ENCODE measurements at regions not wholly inside any gene's neighbourhood (a gene's known extent, or its start where the extent isn't known, plus 50 kb on each side); places are given as distances from the start of the nearest gene placed in this dataset.

- no peak for TF ChIP-seq CTCF (IDR thresholded peaks at IDR 0.05)
- Histone ChIP-seq H3K27me3 (no peaks in the 10 kb centered on the region), H3K27ac (no peak overlapping the region), H3K36me3 (no peaks in the 10 kb centered on the region), H3K4me3 (no peak overlapping the region), H3K4me1 (no peaks in the 10 kb centered on the region), H3K9me3 (no peaks in the 10 kb centered on the region)
- ATAC-seq, result no peak
- WGBS, 2 donors, result 20 to 61% methylated on average over 1 of the region's 1 CpG
- FAIRE-seq, result no peak
- no peak for DNase-seq
- intact Hi-C loops (cut with DNase I), result no loop called here
Measured at GRCh38 chr9:12094046-12094445, 599.1 kb upstream of the TYRP1 start.

GRCh38 chr9:12095931-12096330, 597.3 kb upstream of the TYRP1 start:
- ATAC-seq (no peak), DNase-seq (no peak), FAIRE-seq (no peak)
- H3K9me3 ChIP-seq, result no peaks in the 10 kb centered on the region
- no peak overlapping the region for H3K27ac ChIP-seq
- H3K4me3 ChIP-seq, result no peak overlapping the region
- no peaks in the 10 kb centered on the region for H3K36me3 ChIP-seq
- 65 to 70% methylated on average over 4 of the region's 4 CpGs for WGBS, 2 donors
- intact Hi-C loops (cut with DNase I), result no loop called here
- TF ChIP-seq CTCF (IDR thresholded peaks at IDR 0.05), result no peak
- no peaks in the 10 kb centered on the region for H3K4me1 ChIP-seq
- H3K27me3 ChIP-seq, result no peaks in the 10 kb centered on the region

GRCh38 chr9:12133416-12133815, 559.8 kb upstream of the TYRP1 start:
- Histone ChIP-seq H3K27me3 (no peaks in the 10 kb centered on the region), H3K9me3 (no peaks in the 10 kb centered on the region), H3K4me3 (no peak overlapping the region), H3K27ac (no peak overlapping the region), H3K4me1 (no peaks in the 10 kb centered on the region), H3K36me3 (no peaks in the 10 kb centered on the region)
- intact Hi-C loops (cut with DNase I), result no loop called here
- 52 to 60% methylated on average over 2 of the region's 2 CpGs for WGBS, 2 donors
- no peak for ATAC-seq
- FAIRE-seq, result no peak
- no peak for DNase-seq
- no peak for TF ChIP-seq CTCF (IDR thresholded peaks at IDR 0.05)

- Histone ChIP-seq H3K36me3 (no peaks in the 10 kb centered on the region), H3K9me3 (no peaks in the 10 kb centered on the region), H3K27ac (no peak overlapping the region), H3K4me1 (no peaks in the 10 kb centered on the region), H3K27me3 (no peaks in the 10 kb centered on the region), H3K4me3 (no peak overlapping the region)
- intact Hi-C loops (cut with DNase I), result no loop called here
- FAIRE-seq, result no peak
- WGBS, 2 donors, result 33 to 53% methylated on average over 2 of the region's 2 CpGs
- DNase-seq, result no peak
- ATAC-seq, result no peak
- no peak for TF ChIP-seq CTCF (IDR thresholded peaks at IDR 0.05)
Measured at GRCh38 chr9:12141422-12141821, 551.8 kb upstream of the TYRP1 start.

GRCh38 chr9:12155401-12156134, 537.6 kb upstream of the TYRP1 start:
- no peak for FAIRE-seq

More at GRCh38 chr9:12155401-12156134, 537.6 kb upstream of the TYRP1 start:
- intact Hi-C loops (cut with DNase I), result no loop called here
- no peak for TF ChIP-seq CTCF (IDR thresholded peaks at IDR 0.05)
- no peaks in the 10 kb centered on the region for H3K9me3 ChIP-seq
- no peak for DNase-seq
- H3K36me3 ChIP-seq, result no peaks in the 10 kb centered on the region
- H3K4me3 ChIP-seq, result no peak overlapping the region
- no peak overlapping the region for H3K27ac ChIP-seq
- no peaks in the 10 kb centered on the region for H3K4me1 ChIP-seq
- WGBS, 2 donors, result 59 to 66% methylated on average over 4 of the region's 4 CpGs
- no peak for ATAC-seq
- no peaks in the 10 kb centered on the region for H3K27me3 ChIP-seq

Data from pancreas (tissue), 10 donors.